DND-41 (cell line): ENCODE measurements at regions not wholly inside any gene's neighbourhood (a gene's known extent, or its start where the extent isn't known, plus 50 kb on each side); places are given as distances from the start of the nearest gene placed in this dataset.

Experiments
- CTCF ChIP-seq: IDR thresholded peaks from 2 replicates; pipeline ENCODE4 v1.5.1; 2012; ENCODE audit warnings: borderline replicate concordance, low read length, moderate library complexity, mild to moderate bottlenecking; ENCODE audit not compliant: poor library complexity, severe bottlenecking; ENCODE audit errors: extremely low read depth
- EZH2 ChIP-seq: IDR thresholded peaks from 3 replicates; pipeline ENCODE4 v1.6.1; 2012; ENCODE audit warnings: borderline replicate concordance, low read depth, mild to moderate bottlenecking, moderate library complexity, low read length, inconsistent platforms; ENCODE audit not compliant: severe bottlenecking

- no peak for TF ChIP-seq CTCF
- no peak for TF ChIP-seq EZH2
Measured at GRCh38 chr5:54717870-54718269, 200.3 kb downstream of the SNX18 start.
